Activated T-helper 17 cell treated with anti-CD3 and anti-CD28 coated beads, Interleukin-2, amount 50 U/mL, for 72 hours (primary cell): ENCODE measurements at regions not wholly inside any gene's neighbourhood (a gene's known extent, or its start where the extent isn't known, plus 50 kb on each side); places are given as distances from the start of the nearest gene placed in this dataset.

Source experiments
- ATAC-seq: fragments of 150-1000 bp; cut with Tn5 transposase; replicated peaks from 2 replicates; pipeline ENCODE4 v1.10.0; 2021; ENCODE audit warnings: mild to moderate bottlenecking, moderate library complexity
- H3K27ac Mint-ChIP-seq: one replicate; pipeline ENCODE4 v1.8.0; 2022; ENCODE audit warnings: mixed read lengths
- H3K27me3 Mint-ChIP-seq: one replicate; pipeline ENCODE4 v1.8.0; 2022; ENCODE audit warnings: mixed read lengths
- H3K36me3 Mint-ChIP-seq: one replicate; pipeline ENCODE4 v1.8.0; 2022; ENCODE audit warnings: low read depth, mild to moderate bottlenecking, mixed read lengths
- H3K4me1 Mint-ChIP-seq: one replicate; pipeline ENCODE4 v1.8.0; 2022; ENCODE audit warnings: mixed read lengths
- H3K4me3 Mint-ChIP-seq: one replicate; pipeline ENCODE4 v1.8.0; 2022; ENCODE audit warnings: mild to moderate bottlenecking, mixed read lengths
- H3K9me3 Mint-ChIP-seq: one replicate; pipeline ENCODE4 v1.8.0; 2022; ENCODE audit warnings: mixed read lengths

- peaks cover 4% of the 10 kb centered on the region for H3K27me3 Mint-ChIP-seq
- H3K4me3 Mint-ChIP-seq = no peak overlapping the region
- no peak for ATAC-seq
- no peak overlapping the region for H3K27ac Mint-ChIP-seq
- no peaks in the 10 kb centered on the region for H3K9me3 Mint-ChIP-seq
- peaks cover under 1% of the 10 kb centered on the region for H3K4me1 Mint-ChIP-seq
- no peaks in the 10 kb centered on the region for H3K36me3 Mint-ChIP-seq
Measured at GRCh38 chr3:5317557-5317956, 130.1 kb downstream of the EDEM1 start.

GRCh38 chr3:5319454-5319853, 131.9 kb downstream of the EDEM1 start:
- Mint-ChIP-seq H3K4me3 (no peak overlapping the region), H3K27me3 (peaks cover 4% of the 10 kb centered on the region), H3K27ac (no peak overlapping the region), H3K9me3 (no peaks in the 10 kb centered on the region), H3K4me1 (no peaks in the 10 kb centered on the region), H3K36me3 (no peaks in the 10 kb centered on the region)
- ATAC-seq = no peak

GRCh38 chr3:5321666-5322340, 134.3 kb downstream of the EDEM1 start:
- no peaks in the 10 kb centered on the region for H3K4me1 Mint-ChIP-seq
- no peaks in the 10 kb centered on the region for H3K36me3 Mint-ChIP-seq
- no peak overlapping the region for H3K27ac Mint-ChIP-seq
- no peak overlapping the region for H3K4me3 Mint-ChIP-seq
- peaks cover 15% of the 10 kb centered on the region for H3K27me3 Mint-ChIP-seq
- peaks cover 5% of the 10 kb centered on the region for H3K9me3 Mint-ChIP-seq
- no peak for ATAC-seq

- H3K4me1 Mint-ChIP-seq = no peaks in the 10 kb centered on the region
- H3K36me3 Mint-ChIP-seq = no peaks in the 10 kb centered on the region
- H3K4me3 Mint-ChIP-seq = no peak overlapping the region
- ATAC-seq = no peak
- no peak overlapping the region for H3K27ac Mint-ChIP-seq
- H3K27me3 Mint-ChIP-seq = peaks cover 11% of the 10 kb centered on the region
- peaks cover 5% of the 10 kb centered on the region for H3K9me3 Mint-ChIP-seq
Measured at GRCh38 chr3:5324780-5325179, 137.3 kb downstream of the EDEM1 start.

- ATAC-seq = peak; percentile 85
- H3K4me3 Mint-ChIP-seq = peak overlapping the region; percentile 76
- peaks cover 15% of the 10 kb centered on the region for H3K4me1 Mint-ChIP-seq
- peaks cover 12% of the 10 kb centered on the region for H3K27me3 Mint-ChIP-seq
- H3K9me3 Mint-ChIP-seq = peaks cover 5% of the 10 kb centered on the region
- H3K27ac Mint-ChIP-seq = peak overlapping the region; percentile 59
- peaks cover 7% of the 10 kb centered on the region for H3K36me3 Mint-ChIP-seq
Measured at GRCh38 chr3:5330152-5330810, 142.8 kb downstream of the EDEM1 start.

- ATAC-seq = no peak
- Mint-ChIP-seq H3K9me3 (no peaks in the 10 kb centered on the region), H3K4me3 (peak overlapping the region; percentile 76), H3K4me1 (peaks cover 15% of the 10 kb centered on the region), H3K27ac (peak overlapping the region; percentile 59), H3K27me3 (peaks cover 3% of the 10 kb centered on the region), H3K36me3 (peaks cover 7% of the 10 kb centered on the region)
Measured at GRCh38 chr3:5331567-5332269, 144.2 kb downstream of the EDEM1 start.

- Mint-ChIP-seq H3K4me1 (peaks cover 15% of the 10 kb centered on the region), H3K4me3 (peak overlapping the region; percentile 76), H3K36me3 (peaks cover 7% of the 10 kb centered on the region), H3K27ac (peak overlapping the region; percentile 59), H3K9me3 (no peaks in the 10 kb centered on the region), H3K27me3 (peaks cover 3% of the 10 kb centered on the region)
- ATAC-seq = peak; percentile 33
Measured at GRCh38 chr3:5332270-5332956, 144.9 kb downstream of the EDEM1 start.

- Mint-ChIP-seq H3K4me1 (no peaks in the 10 kb centered on the region), H3K27me3 (peaks cover 3% of the 10 kb centered on the region), H3K4me3 (no peak overlapping the region), H3K9me3 (no peaks in the 10 kb centered on the region), H3K27ac (no peak overlapping the region), H3K36me3 (no peaks in the 10 kb centered on the region)
- ATAC-seq = no peak
Measured at GRCh38 chr3:5339967-5340535, 152.5 kb downstream of the EDEM1 start.

GRCh38 chr3:5341610-5342009, 154.1 kb downstream of the EDEM1 start:
- no peaks in the 10 kb centered on the region for H3K9me3 Mint-ChIP-seq
- peaks cover 3% of the 10 kb centered on the region for H3K27me3 Mint-ChIP-seq
- H3K4me3 Mint-ChIP-seq = no peak overlapping the region
- no peak overlapping the region for H3K27ac Mint-ChIP-seq
- no peaks in the 10 kb centered on the region for H3K4me1 Mint-ChIP-seq
- H3K36me3 Mint-ChIP-seq = no peaks in the 10 kb centered on the region
- ATAC-seq = no peak

DNA sequence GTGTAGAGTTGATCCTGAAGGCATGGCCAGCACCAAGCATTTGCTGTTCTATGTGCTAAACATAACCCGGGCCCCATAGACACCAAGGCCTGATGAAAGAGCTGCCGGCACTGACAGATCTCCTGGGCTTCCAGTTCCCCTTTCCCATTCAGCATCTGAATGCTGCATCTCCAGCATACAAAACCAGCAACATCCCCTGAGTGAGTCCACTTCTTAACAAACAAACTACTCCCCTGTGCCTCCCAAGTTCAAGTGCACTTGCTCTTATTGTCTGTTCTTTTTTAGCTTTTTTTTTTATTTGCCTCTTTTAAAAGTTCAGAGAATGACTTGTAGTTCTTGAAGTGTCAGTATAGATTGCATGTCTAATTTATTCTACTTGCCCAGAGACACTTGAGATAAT, 156.0 kb downstream of the EDEM1 start:
- H3K9me3 Mint-ChIP-seq = no peaks in the 10 kb centered on the region
- no peak for ATAC-seq

GRCh38 chr3:5344707-5345106, 157.2 kb downstream of the EDEM1 start:
- Mint-ChIP-seq H3K9me3 (no peaks in the 10 kb centered on the region), H3K27ac (no peak overlapping the region), H3K36me3 (no peaks in the 10 kb centered on the region), H3K4me1 (no peaks in the 10 kb centered on the region), H3K4me3 (no peak overlapping the region), H3K27me3 (peaks cover 7% of the 10 kb centered on the region)
- ATAC-seq = no peak

More for the DNA sequence above, 156.0 kb downstream of the EDEM1 start:
- H3K36me3 Mint-ChIP-seq = no peaks in the 10 kb centered on the region
- no peak overlapping the region for H3K4me3 Mint-ChIP-seq
- H3K4me1 Mint-ChIP-seq = no peaks in the 10 kb centered on the region
- no peak overlapping the region for H3K27ac Mint-ChIP-seq
- peaks cover 3% of the 10 kb centered on the region for H3K27me3 Mint-ChIP-seq

- Mint-ChIP-seq H3K27ac (no peak overlapping the region), H3K27me3 (peaks cover 4% of the 10 kb centered on the region), H3K36me3 (no peaks in the 10 kb centered on the region), H3K4me1 (no peaks in the 10 kb centered on the region), H3K4me3 (no peak overlapping the region), H3K9me3 (no peaks in the 10 kb centered on the region)
- ATAC-seq = no peak
Measured at GRCh38 chr3:5347486-5347885, 160.0 kb downstream of the EDEM1 start.

DNA sequence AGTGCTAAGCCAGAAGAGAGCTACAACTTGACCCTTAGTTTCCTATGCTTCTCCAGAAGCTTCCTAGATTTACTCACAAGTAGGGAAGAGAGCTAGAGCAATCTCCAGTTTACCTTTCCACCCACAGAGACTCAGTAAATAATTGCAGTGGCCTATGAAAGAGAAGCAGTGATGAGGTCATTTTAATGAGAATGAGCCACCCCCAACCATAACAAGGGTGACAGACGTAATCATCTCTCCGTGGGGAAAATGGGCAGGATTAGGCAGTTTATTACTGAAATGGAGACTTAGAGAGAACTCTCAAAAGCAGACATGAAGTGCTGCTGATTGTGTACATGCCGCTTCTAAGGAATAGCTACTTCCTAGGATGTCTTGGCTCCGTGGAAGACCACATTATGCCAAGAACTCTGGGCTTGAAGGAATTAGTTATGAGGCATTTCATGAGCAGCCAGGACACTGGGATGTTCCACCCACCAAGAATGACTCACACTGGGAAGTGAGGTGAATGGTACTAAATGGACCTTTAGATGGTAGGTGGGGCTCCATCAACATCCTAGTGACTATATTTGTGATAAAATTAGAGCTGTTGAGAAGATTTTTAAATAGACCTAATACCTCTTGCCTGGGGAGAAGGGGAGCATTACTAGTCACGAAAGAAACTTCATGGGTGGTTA, 160.9 kb downstream of the EDEM1 start:
- Mint-ChIP-seq H3K27me3 (peaks cover 4% of the 10 kb centered on the region), H3K4me3 (no peak overlapping the region), H3K9me3 (no peaks in the 10 kb centered on the region), H3K4me1 (no peaks in the 10 kb centered on the region), H3K36me3 (no peaks in the 10 kb centered on the region), H3K27ac (no peak overlapping the region)
- no peak for ATAC-seq

GRCh38 chr3:5349343-5349742, 161.8 kb downstream of the EDEM1 start:
- Mint-ChIP-seq H3K27ac (no peak overlapping the region), H3K4me3 (no peak overlapping the region), H3K4me1 (no peaks in the 10 kb centered on the region), H3K27me3 (peaks cover 4% of the 10 kb centered on the region), H3K9me3 (no peaks in the 10 kb centered on the region), H3K36me3 (no peaks in the 10 kb centered on the region)
- no peak for ATAC-seq
